Stomach (tissue), 4 donors: ENCODE measurements at regions not wholly inside any gene's neighbourhood (a gene's known extent, or its start where the extent isn't known, plus 50 kb on each side); places are given as distances from the start of the nearest gene placed in this dataset.

Source experiments
- CTCF ChIP-seq, 7 experiments: fragments of 450-650 bp in 4 of 7; fragments of 200-600 bp in 3 of 7; sonication (generic) in 3 of 7; IDR thresholded peaks; one replicate each; pipeline ENCODE4 v1.5.1; 2016 to 2019; ENCODE audit warnings: antibody characterized with exemption in 7 of 7, control low read depth in 2 of 7, mild to moderate bottlenecking in 1 of 7
- POLR2A ChIP-seq, 4 donors: fragments of 450-650 bp; IDR thresholded peaks; one replicate each; pipeline ENCODE4 v1.6.1; 2016; ENCODE audit warnings: antibody characterized with exemption in 4 of 4, control low read depth in 2 of 4, mild to moderate bottlenecking in 1 of 4, moderate library complexity in 1 of 4
- POLR2AphosphoS5 ChIP-seq, 3 donors: sonication (generic); formaldehyde crosslinking; IDR thresholded peaks; one replicate each; pipeline ENCODE4 v1.6.1; 2016; ENCODE audit warnings: antibody characterized with exemption in 3 of 3

GRCh38 chr6:166703149-166703710, 76.2 kb upstream of the RPS6KA2 start:
- TF ChIP-seq POLR2A (IDR thresholded peaks at IDR 0.05), result no peak
- no peak for TF ChIP-seq CTCF (IDR thresholded peaks at IDR 0.05)
- no peak for TF ChIP-seq POLR2AphosphoS5 (IDR thresholded peaks at IDR 0.05)
